ENCODE measurements at regions not wholly inside any gene's neighbourhood (a gene's known extent, or its start where the extent isn't known, plus 50 kb on each side); places are given as distances from the start of the nearest gene placed in this dataset.

DNA sequence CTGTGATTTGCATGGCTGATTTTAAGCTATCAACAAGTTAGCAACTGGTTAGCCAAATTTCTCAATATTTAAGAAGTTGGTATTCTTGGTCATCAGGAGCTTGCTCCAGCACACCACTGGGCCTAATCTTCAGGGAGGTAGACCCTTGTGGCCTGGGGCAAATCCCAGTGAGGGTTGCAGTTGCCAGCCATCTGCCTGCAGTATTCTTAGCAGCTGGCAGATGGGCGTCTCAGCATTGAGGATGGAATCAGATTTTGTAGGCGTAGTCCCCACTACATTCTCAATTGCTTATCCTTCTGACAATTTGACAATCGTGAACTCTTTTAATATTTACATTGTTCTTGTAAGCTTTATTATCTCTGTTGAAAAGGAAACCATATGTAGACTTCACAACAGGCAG, 1266.2 kb downstream of the SLITRK5 start:
- H3K4me3 Mint-ChIP-seq: no peak overlapping the region
- ATAC-seq (ENCODE audit: low read depth): no peak
- no peak for DNase-seq
- H3K36me3 Mint-ChIP-seq: no peaks in the 10 kb centered on the region
- H3K4me1 Mint-ChIP-seq: no peaks in the 10 kb centered on the region
- H3K9me3 Mint-ChIP-seq: peaks cover 4% of the 10 kb centered on the region
- H3K27me3 Mint-ChIP-seq: no peaks in the 10 kb centered on the region
- POLR2A ChIA-PET: no interaction called here
- H3K27ac Mint-ChIP-seq: no peak overlapping the region

DNA sequence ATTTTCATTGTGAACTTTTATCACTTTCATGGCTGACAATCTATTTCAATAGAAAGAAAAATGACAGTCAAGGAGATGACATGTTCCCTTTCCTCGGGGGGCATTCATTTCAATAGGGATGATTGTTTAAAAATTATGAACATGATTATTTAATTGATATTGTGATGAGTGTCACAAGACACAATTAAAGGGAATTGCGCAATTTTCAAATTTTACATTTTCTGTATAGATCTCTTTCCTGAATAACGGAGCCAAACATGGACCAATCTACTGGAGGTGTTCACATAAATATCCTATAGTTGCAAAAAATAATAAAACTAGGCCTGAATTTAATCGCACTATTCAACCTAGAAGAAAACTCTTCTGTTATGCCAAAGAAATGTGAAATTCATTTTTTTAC, 1274.6 kb downstream of the SLITRK5 start:
- no peak for DNase-seq
- Mint-ChIP-seq H3K36me3 (no peaks in the 10 kb centered on the region), H3K27ac (no peak overlapping the region), H3K27me3 (no peaks in the 10 kb centered on the region), H3K4me3 (no peak overlapping the region), H3K9me3 (peaks cover 4% of the 10 kb centered on the region), H3K4me1 (no peaks in the 10 kb centered on the region)
- no peak for ATAC-seq (ENCODE audit: low read depth)
- POLR2A ChIA-PET: no interaction called here

DNA sequence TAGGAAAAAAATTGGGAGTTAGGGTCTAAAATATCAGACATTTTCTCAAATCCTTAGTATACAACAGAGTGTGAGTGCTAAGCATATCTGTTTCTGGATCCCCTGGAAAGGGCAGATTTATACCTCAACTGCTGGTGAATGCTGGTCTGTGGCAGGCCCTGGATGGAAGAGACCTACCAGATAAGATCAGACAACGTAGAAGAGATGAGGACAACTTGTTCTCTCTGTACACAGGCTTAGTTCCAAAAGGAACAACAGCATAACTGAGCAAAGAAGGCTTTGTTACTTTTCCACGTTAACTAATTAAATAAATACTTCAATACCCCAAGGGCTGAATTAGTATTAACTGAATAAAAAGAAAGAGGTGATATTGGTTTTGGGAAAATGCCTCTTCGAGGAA, 1277.3 kb downstream of the SLITRK5 start:
- Mint-ChIP-seq H3K4me3 (no peak overlapping the region), H3K27me3 (no peaks in the 10 kb centered on the region), H3K27ac (no peak overlapping the region), H3K4me1 (no peaks in the 10 kb centered on the region), H3K36me3 (no peaks in the 10 kb centered on the region), H3K9me3 (peaks cover 4% of the 10 kb centered on the region)
- ATAC-seq (ENCODE audit: low read depth) (no peak), DNase-seq (no peak)
- POLR2A ChIA-PET: no interaction called here

DNA sequence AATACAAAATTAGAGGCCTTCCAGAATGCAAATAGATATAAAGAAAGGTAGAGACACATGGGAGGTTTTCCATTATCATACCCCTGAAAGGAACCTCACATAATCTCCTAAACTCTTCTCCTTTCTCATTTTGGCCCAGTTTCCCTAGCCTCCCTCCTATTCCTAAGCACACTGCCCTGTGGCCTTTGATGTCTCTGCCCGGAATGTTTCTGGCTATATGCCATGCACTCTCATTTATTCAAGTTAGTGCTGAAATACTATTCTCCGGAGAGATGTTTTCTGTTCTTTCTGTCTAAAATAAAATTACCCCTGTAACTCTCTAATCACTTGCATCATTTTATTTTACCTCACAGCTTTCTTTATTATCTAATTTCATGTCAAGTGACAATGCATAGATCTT, 1287.7 kb downstream of the SLITRK5 start:
- H3K27me3 Mint-ChIP-seq: no peaks in the 10 kb centered on the region
- POLR2A ChIA-PET: no interaction called here

DNA sequence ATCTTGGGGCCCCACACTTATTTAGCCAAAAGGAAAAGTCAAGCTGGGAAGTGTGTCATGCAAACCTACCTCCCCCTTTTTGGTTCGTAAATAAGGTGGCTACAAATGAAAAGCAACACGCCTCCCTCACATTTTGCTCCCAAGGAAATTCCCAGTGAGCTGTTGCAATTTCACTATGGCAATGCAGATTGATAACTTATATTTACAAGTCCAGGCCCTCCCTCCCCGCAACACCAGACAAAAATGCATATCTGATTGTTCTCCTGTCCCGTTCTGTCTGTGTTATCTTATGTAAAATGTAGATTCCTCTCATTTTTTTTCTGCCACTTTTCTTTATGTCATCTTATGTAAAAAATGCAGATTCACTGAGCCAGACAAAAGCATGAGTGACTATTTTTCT, 1305.3 kb downstream of the SLITRK5 start:
- POLR2A ChIA-PET: no interaction called here

More for the DNA sequence above, 1287.7 kb downstream of the SLITRK5 start:
- ATAC-seq (ENCODE audit: low read depth) (no peak), DNase-seq (no peak)
- Mint-ChIP-seq H3K4me1 (no peaks in the 10 kb centered on the region), H3K4me3 (no peak overlapping the region), H3K36me3 (no peaks in the 10 kb centered on the region), H3K9me3 (peaks cover 5% of the 10 kb centered on the region), H3K27ac (no peak overlapping the region)

DNA sequence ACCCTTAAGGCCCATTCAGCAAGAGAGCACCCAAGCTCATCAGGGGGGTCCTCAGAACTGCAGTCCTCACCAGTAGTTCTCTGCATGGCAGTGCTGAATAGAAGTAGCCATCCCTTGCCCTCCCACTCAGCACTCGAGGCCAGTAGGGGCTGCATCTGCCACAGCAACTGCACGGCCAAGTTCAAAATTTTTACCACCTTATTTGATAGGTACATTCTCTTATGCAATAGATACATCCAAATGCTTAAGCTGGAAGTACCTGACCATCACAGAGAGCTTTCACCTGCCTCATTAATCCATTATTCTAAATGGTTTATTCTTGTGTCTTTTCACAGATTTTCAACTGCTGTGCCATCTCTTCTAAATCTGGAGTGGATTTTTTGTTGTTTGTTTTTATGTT, 1307.4 kb downstream of the SLITRK5 start:
- H3K27me3 Mint-ChIP-seq: no peaks in the 10 kb centered on the region
- H3K4me1 Mint-ChIP-seq: no peaks in the 10 kb centered on the region
- no peak overlapping the region for H3K4me3 Mint-ChIP-seq
- no peaks in the 10 kb centered on the region for H3K36me3 Mint-ChIP-seq
- no peaks in the 10 kb centered on the region for H3K9me3 Mint-ChIP-seq
- DNase-seq (no peak), ATAC-seq (ENCODE audit: low read depth) (no peak)
- POLR2A ChIA-PET: no interaction called here
- H3K27ac Mint-ChIP-seq: no peak overlapping the region

More for the DNA sequence above, 1305.3 kb downstream of the SLITRK5 start:
- H3K27me3 Mint-ChIP-seq: no peaks in the 10 kb centered on the region
- no peak overlapping the region for H3K4me3 Mint-ChIP-seq
- H3K9me3 Mint-ChIP-seq: no peaks in the 10 kb centered on the region
- H3K27ac Mint-ChIP-seq: no peak overlapping the region
- H3K36me3 Mint-ChIP-seq: no peaks in the 10 kb centered on the region
- DNase-seq (no peak), ATAC-seq (ENCODE audit: low read depth) (no peak)
- H3K4me1 Mint-ChIP-seq: no peaks in the 10 kb centered on the region

DNA sequence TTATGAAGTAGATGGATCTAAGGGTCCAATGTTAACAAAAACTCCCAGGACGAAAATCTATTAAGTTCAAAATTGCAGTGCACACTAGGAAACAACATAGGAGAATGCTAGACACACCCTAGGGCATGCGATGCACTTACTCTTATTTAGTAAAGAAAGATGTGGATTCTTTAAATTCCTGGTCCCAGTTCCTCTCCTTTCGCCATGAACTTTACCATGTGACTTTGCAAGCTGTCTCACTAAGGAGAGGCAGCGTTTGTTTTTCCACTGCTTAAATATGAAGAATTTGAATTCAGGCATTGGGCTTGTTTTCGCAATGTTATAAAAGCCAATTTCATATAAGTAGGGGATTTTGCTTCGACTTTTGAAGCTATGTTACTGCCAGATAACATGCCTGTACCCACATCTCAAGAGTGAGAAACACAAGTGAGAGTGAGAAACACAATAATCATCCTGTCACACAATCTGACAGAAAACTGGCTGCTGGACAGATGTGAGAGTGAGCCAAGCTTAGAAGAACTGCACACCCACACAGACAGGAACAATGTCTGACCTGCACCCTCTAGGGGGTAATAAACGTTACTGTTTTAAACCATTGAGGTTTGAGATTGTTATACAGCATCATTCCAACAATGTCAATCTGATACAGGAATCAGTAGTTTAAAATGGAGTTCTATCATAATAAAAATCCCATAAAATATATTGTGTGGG, 1308.4 kb downstream of the SLITRK5 start:
- H3K4me3 Mint-ChIP-seq: no peak overlapping the region
- no peak overlapping the region for H3K27ac Mint-ChIP-seq
- POLR2A ChIA-PET: no interaction called here
- H3K9me3 Mint-ChIP-seq: no peaks in the 10 kb centered on the region
- ATAC-seq (ENCODE audit: low read depth): no peak
- no peaks in the 10 kb centered on the region for H3K27me3 Mint-ChIP-seq
- no peaks in the 10 kb centered on the region for H3K4me1 Mint-ChIP-seq
- H3K36me3 Mint-ChIP-seq: no peaks in the 10 kb centered on the region
- DNase-seq: no peak

DNA sequence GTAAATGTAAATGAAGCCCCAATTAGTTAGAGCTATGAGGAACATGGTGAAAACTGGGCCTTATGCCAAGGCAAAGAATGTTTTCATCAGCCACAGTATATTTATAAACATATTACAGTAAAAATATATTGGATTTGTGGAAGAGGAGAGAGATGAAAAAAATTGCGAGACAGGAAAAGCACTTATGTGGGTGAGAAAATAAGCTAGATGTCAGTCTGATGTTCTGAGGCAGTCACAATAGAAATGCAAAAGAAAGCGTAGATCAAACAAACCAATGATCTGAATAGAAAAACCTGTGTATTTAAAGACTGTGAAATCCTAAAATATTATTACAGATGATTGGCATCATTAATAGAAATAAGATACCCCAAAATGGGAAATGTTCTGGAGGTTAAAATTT, 1332.5 kb downstream of the SLITRK5 start:
- Mint-ChIP-seq H3K27me3 (no peaks in the 10 kb centered on the region), H3K9me3 (no peaks in the 10 kb centered on the region), H3K27ac (no peak overlapping the region), H3K36me3 (no peaks in the 10 kb centered on the region), H3K4me1 (no peaks in the 10 kb centered on the region), H3K4me3 (no peak overlapping the region)
- ATAC-seq (ENCODE audit: low read depth): no peak
- POLR2A ChIA-PET: no interaction called here
- DNase-seq: no peak

DNA sequence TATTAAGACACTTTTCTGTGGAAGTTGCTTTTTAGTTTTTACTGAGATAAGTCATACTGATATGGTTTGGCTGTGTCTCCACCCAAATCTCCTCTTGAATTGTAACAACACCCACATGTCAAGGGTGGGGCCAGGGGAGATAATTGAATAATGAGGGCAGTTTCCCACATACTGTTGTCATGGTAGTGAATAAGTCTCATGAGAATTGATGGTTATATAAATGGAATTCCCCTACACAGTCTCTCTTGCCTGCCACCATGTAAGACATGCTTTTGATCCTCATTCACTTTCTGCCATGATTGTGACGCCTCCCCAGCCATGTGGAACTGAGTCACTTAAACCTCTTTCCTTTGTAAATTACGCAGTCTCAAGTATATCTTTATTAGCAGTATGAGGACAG, 1340.4 kb downstream of the SLITRK5 start:
- Mint-ChIP-seq H3K36me3 (no peaks in the 10 kb centered on the region), H3K4me3 (no peak overlapping the region), H3K4me1 (no peaks in the 10 kb centered on the region), H3K27me3 (no peaks in the 10 kb centered on the region), H3K27ac (no peak overlapping the region), H3K9me3 (peaks cover 3% of the 10 kb centered on the region)
- ATAC-seq (ENCODE audit: low read depth) (no peak), DNase-seq (no peak)
- POLR2A ChIA-PET: no interaction called here

DNA sequence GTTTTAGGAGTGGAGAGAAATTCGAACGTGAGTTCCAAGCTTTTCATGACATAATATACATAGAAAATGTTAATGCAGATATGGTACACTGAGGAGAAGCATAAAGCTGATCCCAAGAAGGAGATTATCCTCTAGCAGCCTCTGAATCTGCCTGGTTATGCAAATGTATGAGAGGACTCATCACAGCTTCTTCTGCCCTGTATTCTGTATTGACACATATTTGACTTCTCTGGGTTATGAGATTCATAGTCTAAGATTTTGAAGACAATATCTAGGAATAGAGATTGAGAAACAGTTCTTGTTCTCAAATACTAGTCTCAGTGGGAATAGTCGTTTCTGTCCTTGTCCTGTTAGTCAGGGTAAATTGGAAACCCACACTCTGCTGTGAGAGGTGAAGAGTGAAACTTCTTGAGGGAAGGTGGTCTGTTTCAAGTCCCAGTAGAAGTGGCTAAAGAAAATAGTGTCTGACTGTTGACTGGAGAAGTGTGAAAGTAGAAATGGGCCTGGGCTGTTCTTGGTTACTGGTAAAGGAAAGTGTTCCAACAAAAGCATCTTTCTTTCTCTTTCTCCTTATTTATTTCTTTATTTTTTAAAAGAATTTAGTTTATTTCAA, 1356.6 kb downstream of the SLITRK5 start:
- DNase-seq: no peak
- no peak overlapping the region for H3K4me3 Mint-ChIP-seq
- POLR2A ChIA-PET: no interaction called here
- H3K4me1 Mint-ChIP-seq: no peaks in the 10 kb centered on the region
- no peaks in the 10 kb centered on the region for H3K27me3 Mint-ChIP-seq
- H3K36me3 Mint-ChIP-seq: no peaks in the 10 kb centered on the region
- no peak for ATAC-seq (ENCODE audit: low read depth)
- H3K9me3 Mint-ChIP-seq: peaks cover 11% of the 10 kb centered on the region
- no peak overlapping the region for H3K27ac Mint-ChIP-seq

DNA sequence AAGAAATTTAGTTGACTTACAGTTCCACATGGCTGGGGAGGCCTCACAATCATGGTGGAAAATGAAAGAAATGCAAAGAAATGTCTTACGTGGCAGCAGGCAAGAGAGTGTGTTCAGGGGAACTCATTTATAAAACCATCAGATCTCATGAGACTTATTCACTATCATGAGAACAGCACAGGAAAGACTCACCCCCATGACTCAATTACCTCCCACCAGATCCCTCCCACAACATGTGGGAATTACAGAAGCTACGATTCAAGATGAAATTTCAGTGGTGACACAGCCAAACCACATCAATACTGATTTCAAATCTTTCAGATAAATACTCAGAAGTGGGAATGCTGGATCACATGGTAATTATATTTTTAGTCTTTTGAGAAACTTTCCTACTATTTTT, 1357.9 kb downstream of the SLITRK5 start:
- ATAC-seq (ENCODE audit: low read depth) (no peak), DNase-seq (no peak)
- H3K27me3 Mint-ChIP-seq: no peaks in the 10 kb centered on the region
- H3K4me3 Mint-ChIP-seq: no peak overlapping the region
- H3K4me1 Mint-ChIP-seq: no peaks in the 10 kb centered on the region
- POLR2A ChIA-PET: no interaction called here
- H3K9me3 Mint-ChIP-seq: peaks cover 6% of the 10 kb centered on the region
- H3K27ac Mint-ChIP-seq: no peak overlapping the region
- no peaks in the 10 kb centered on the region for H3K36me3 Mint-ChIP-seq

DNA sequence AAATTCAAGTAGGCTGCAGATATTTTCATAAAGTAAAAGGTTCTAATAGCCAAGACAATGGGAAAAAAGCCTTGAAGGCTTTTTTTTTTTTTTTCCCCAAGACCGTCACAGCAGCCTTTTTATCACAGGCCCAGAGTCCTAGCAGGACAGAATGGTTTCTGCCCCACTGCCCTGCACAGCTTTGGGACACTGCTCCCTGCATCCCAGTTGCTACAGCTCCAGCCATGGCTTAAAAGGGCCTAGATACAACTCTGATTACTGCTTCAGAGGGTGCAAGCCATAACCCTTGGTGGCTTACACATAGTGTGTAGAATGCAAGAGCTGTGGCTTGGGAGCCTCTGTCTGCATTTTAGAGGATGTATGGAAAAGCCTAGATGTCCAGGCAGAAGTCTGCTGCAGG, 1362.8 kb downstream of the SLITRK5 start:
- peaks cover 2% of the 10 kb centered on the region for H3K9me3 Mint-ChIP-seq
- H3K27ac Mint-ChIP-seq: no peak overlapping the region
- no peaks in the 10 kb centered on the region for H3K27me3 Mint-ChIP-seq
- H3K4me3 Mint-ChIP-seq: no peak overlapping the region
- ATAC-seq (ENCODE audit: low read depth): no peak
- H3K4me1 Mint-ChIP-seq: no peaks in the 10 kb centered on the region
- POLR2A ChIA-PET: no interaction called here
- no peaks in the 10 kb centered on the region for H3K36me3 Mint-ChIP-seq
- DNase-seq: no peak

DNA sequence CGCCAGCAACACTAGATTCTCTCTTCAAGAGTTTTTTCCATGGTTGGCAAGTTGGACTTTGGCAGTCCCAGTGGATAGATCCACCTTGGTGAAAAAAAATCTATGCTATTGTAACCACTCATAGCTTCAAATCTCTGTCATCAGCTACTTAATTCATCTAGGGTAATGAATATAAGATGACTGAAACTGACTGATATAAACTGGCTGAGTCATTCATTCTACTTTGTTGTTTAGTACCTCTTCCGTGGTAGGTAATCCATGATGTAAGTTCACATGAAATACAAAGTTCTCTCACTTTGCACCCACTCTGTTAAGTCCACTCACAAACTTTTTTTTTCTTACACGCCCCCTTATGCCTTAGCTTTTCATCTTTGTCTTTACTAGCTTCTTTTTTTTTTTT, 1381.5 kb downstream of the SLITRK5 start:
- Mint-ChIP-seq H3K4me1 (no peaks in the 10 kb centered on the region), H3K36me3 (no peaks in the 10 kb centered on the region), H3K27me3 (no peaks in the 10 kb centered on the region), H3K9me3 (no peaks in the 10 kb centered on the region), H3K4me3 (no peak overlapping the region), H3K27ac (no peak overlapping the region)
- POLR2A ChIA-PET: no interaction called here
- no peak for DNase-seq
- no peak for ATAC-seq (ENCODE audit: low read depth)

DNA sequence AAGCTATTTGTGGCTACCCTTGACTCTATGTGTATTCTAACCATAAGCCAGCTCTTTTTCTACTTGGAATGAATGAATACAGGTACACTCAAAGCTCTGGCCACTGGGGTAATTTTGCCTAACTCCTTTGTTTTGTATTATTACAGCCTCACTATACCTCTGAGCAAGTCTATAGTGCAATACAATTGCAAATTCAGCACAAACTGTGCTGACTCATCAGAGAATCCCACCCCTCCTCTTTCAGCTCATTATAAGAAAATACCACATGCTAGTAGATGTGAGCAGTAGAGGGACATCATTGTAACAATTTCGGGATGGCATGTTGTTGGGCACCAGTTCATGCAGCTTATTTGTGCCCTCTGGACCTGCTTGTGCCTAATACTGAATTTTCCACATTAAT, 1382.2 kb downstream of the SLITRK5 start:
- Mint-ChIP-seq H3K36me3 (no peaks in the 10 kb centered on the region), H3K27me3 (no peaks in the 10 kb centered on the region), H3K4me3 (no peak overlapping the region), H3K27ac (no peak overlapping the region), H3K9me3 (no peaks in the 10 kb centered on the region), H3K4me1 (no peaks in the 10 kb centered on the region)
- ATAC-seq (ENCODE audit: low read depth) (no peak), DNase-seq (no peak)
- POLR2A ChIA-PET: no interaction called here

DNA sequence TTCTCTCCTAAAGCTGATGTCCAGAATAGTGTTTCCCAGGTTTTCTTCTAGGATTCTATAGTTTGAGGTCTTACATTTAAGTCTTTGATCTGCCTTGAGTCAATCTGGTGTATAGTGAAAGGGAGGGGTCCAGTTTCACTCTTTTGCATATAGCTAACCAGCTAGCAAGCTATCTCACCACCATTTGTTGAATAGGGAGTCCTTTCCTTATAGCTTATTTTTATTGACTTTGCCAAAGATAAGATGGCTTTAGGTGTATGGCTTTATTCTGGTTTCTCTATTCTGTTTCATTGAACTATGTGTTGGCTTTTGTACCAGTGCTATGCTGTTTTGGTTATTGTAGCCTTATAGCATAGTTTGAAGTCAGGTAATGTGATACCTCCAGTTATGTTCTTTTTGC, 1386.1 kb downstream of the SLITRK5 start:
- H3K27ac Mint-ChIP-seq: no peak overlapping the region
- DNase-seq (no peak), ATAC-seq (ENCODE audit: low read depth) (no peak)
- H3K27me3 Mint-ChIP-seq: no peaks in the 10 kb centered on the region
- POLR2A ChIA-PET: no interaction called here
- no peaks in the 10 kb centered on the region for H3K36me3 Mint-ChIP-seq
- no peaks in the 10 kb centered on the region for H3K9me3 Mint-ChIP-seq
- no peaks in the 10 kb centered on the region for H3K4me1 Mint-ChIP-seq
- no peak overlapping the region for H3K4me3 Mint-ChIP-seq
